NCI-H345 treated with DMSO at 0.1 percent for 48 hours (cell line): ENCODE measurements at regions not wholly inside any gene's neighbourhood (a gene's known extent, or its start where the extent isn't known, plus 50 kb on each side); places are given as distances from the start of the nearest gene placed in this dataset.

Experiments
- DNase-seq: peaks from one replicate; lab custom pipeline; 2025; ENCODE audit not compliant: unreplicated experiment; lab: John Stamatoyannopoulos, UW

- DNase-seq = no peak
These were observed 336.3 kb upstream of the CDH7 start for GRCh38 chr18:65414501-65414900.

- DNase-seq = no peak
These were observed 339.8 kb upstream of the CDH7 start for GRCh38 chr18:65411061-65411460.

- no peak for DNase-seq
These were observed 341.6 kb upstream of the CDH7 start for GRCh38 chr18:65409261-65409660.

GRCh38 chr18:65403534-65403933 lies 347.3 kb upstream of the CDH7 start:
- no peak for DNase-seq

- DNase-seq = no peak
These were observed 351.7 kb upstream of the CDH7 start for GRCh38 chr18:65399091-65399490.

GRCh38 chr18:65398347-65399075 lies 352.3 kb upstream of the CDH7 start:
- DNase-seq = no peak

- DNase-seq = no peak
These were observed 369.8 kb upstream of the CDH7 start for GRCh38 chr18:65380986-65381385.

- no peak for DNase-seq
These were observed 370.2 kb upstream of the CDH7 start for GRCh38 chr18:65380571-65380970.

GRCh38 chr18:65372904-65373303 lies 377.9 kb upstream of the CDH7 start:
- DNase-seq = no peak

- no peak for DNase-seq
These were observed 385.4 kb upstream of the CDH7 start for GRCh38 chr18:65365245-65365980.

GRCh38 chr18:65363911-65364632 lies 386.7 kb upstream of the CDH7 start:
- DNase-seq = no peak

- no peak for DNase-seq
These were observed 387.8 kb upstream of the CDH7 start for GRCh38 chr18:65363011-65363410.

GRCh38 chr18:65359479-65359878 lies 391.3 kb upstream of the CDH7 start:
- no peak for DNase-seq

GRCh38 chr18:65358306-65358705 lies 392.5 kb upstream of the CDH7 start:
- DNase-seq = no peak

- DNase-seq = no peak
These were observed 398.6 kb upstream of the CDH7 start for GRCh38 chr18:65352186-65352585.

GRCh38 chr18:65349635-65350034 lies 401.2 kb upstream of the CDH7 start:
- DNase-seq = no peak

- no peak for DNase-seq
These were observed 403.4 kb upstream of the CDH7 start for GRCh38 chr18:65347446-65347845.

GRCh38 chr18:65346086-65346485 lies 404.7 kb upstream of the CDH7 start:
- no peak for DNase-seq

- no peak for DNase-seq
These were observed 407.2 kb upstream of the CDH7 start for GRCh38 chr18:65343571-65343970.

GRCh38 chr18:65336411-65336810 lies 414.4 kb upstream of the CDH7 start:
- DNase-seq = no peak

GRCh38 chr18:65329010-65329409 lies 421.8 kb upstream of the CDH7 start:
- no peak for DNase-seq

- DNase-seq = no peak
These were observed 424.0 kb upstream of the CDH7 start for GRCh38 chr18:65326805-65327204.
